Eye (tissue), 1 donor: ENCODE measurements at regions not wholly inside any gene's neighbourhood (a gene's known extent, or its start where the extent isn't known, plus 50 kb on each side); places are given as distances from the start of the nearest gene placed in this dataset.
"Not testable (repeated sequence)": the region's sequence is repeated elsewhere in the genome, so short reads cannot be mapped to it uniquely, and the experiment has no call there.

Experiments
- DNase-seq: peaks from one replicate; pipeline ENCODE4 v3.0.0-alpha.2; 2015

- DNase-seq = no peak
Measured at GRCh38 chr2:72003796-72004195, 143.9 kb downstream of the CYP26B1 start.

- DNase-seq = no peak
Measured at GRCh38 chr2:72003124-72003523, 144.5 kb downstream of the CYP26B1 start.

GRCh38 chr2:72001937-72002690 is 145.5 kb downstream of the CYP26B1 start:
- no peak for DNase-seq

- no peak for DNase-seq
Measured at GRCh38 chr2:72000110-72000509, 147.6 kb downstream of the CYP26B1 start.

- no peak for DNase-seq
Measured at GRCh38 chr2:71999580-71999979, 148.1 kb downstream of the CYP26B1 start.

- DNase-seq = no peak
Measured at GRCh38 chr2:71997843-71998242, 149.8 kb downstream of the CYP26B1 start.

- DNase-seq = no peak
Measured at GRCh38 chr2:71995067-71995665, 152.5 kb downstream of the CYP26B1 start.

GRCh38 chr2:71992036-71992435 is 155.6 kb downstream of the CYP26B1 start:
- DNase-seq = no peak

- DNase-seq = no peak
Measured at GRCh38 chr2:71991397-71991796, 156.3 kb downstream of the CYP26B1 start.

GRCh38 chr2:71990826-71991225 is 156.8 kb downstream of the CYP26B1 start:
- no peak for DNase-seq

GRCh38 chr2:71990122-71990521 is 157.5 kb downstream of the CYP26B1 start:
- no peak for DNase-seq

- no peak for DNase-seq
Measured at GRCh38 chr2:71989671-71990070, 158.0 kb downstream of the CYP26B1 start.

GRCh38 chr2:71988170-71988569 is 159.5 kb downstream of the CYP26B1 start:
- DNase-seq = no peak

GRCh38 chr2:71976685-71977084 is 171.0 kb downstream of the CYP26B1 start:
- no peak for DNase-seq

- no peak for DNase-seq
Measured at GRCh38 chr2:71974846-71975245, 172.8 kb downstream of the CYP26B1 start.

- no peak for DNase-seq
Measured at GRCh38 chr2:71971493-71971892, 176.2 kb downstream of the CYP26B1 start.

GRCh38 chr2:71965530-71965929 is 182.1 kb downstream of the CYP26B1 start:
- no peak for DNase-seq

- DNase-seq = no peak
Measured at GRCh38 chr2:71962911-71963694, 184.6 kb downstream of the CYP26B1 start.

- no peak for DNase-seq
Measured at GRCh38 chr2:71962350-71962749, 185.3 kb downstream of the CYP26B1 start.

- DNase-seq = no peak
Measured at GRCh38 chr2:71961289-71962027, 186.2 kb downstream of the CYP26B1 start.

GRCh38 chr2:71959494-71959893 is 188.2 kb downstream of the CYP26B1 start:
- no peak for DNase-seq

GRCh38 chr2:71958426-71958825 is 189.2 kb downstream of the CYP26B1 start:
- not testable (repeated sequence) for DNase-seq

- DNase-seq = no peak
Measured at GRCh38 chr2:71952572-71953188, 195.0 kb downstream of the CYP26B1 start.
